ENCODE measurements at regions not wholly inside any gene's neighbourhood (a gene's known extent, or its start where the extent isn't known, plus 50 kb on each side); places are given as distances from the start of the nearest gene placed in this dataset.

DNA sequence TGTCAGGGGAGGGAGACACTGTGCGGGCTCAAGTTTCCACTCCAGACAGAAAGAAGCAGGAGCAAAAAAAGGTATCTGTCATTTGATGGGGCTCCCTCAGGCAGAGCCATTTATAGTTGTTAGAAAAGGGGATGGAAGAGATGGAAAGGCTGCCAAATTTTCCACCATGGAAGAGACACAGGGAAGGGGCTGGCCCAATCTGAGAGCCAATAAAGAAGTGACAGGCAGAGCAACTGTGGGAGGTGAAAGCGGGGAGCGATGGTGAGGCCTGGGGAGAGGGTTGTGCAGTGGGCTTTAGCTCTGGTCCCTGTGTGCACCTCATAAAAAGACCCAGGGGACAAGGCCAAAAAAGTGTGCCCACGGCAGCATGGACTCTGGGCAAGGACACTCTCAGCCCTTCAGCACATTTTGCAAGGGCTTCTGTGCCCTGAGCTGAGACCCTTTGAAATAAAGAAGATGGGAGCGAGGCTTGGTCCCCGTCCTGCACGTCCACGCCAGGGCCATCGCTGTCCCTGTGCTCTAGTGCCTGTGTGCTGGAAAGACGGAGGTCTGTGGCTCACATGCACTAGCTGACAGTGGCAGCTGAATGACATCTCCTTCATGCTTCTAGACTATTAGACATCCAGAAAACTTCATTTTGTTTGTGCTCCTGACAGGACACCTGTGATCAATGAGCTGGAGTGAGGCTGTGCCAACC, 456.7 kb upstream of the HS6ST1 start:
- DNase-seq (ENCODE audit: extremely low read depth in 1 of 4, low spot score in 3 of 4), result no peak
- H3K27ac ChIP-seq (ENCODE audit: extremely low read depth, low read depth, low read length), result no peak overlapping the region
- H3K4me3 ChIP-seq, result no peak overlapping the region
- no peaks in the 10 kb centered on the region for H3K9me3 ChIP-seq (replicated peaks; ENCODE audit: control insufficient read depth, insufficient read depth, low read depth, low read length)
- no peak overlapping the region for H3K4me2 ChIP-seq (ENCODE audit: insufficient read depth, low read length)
- H4K20me1 ChIP-seq (replicated peaks; ENCODE audit: control insufficient read depth, insufficient read depth, low read length), result 0 out of 2 replicates have a peak, but pooled peaks cover 3% of the 10 kb centered on the region
- BruUV-seq (replicated peaks), result no TSS peak
- no peaks in the 10 kb centered on the region for H3K79me2 ChIP-seq (ENCODE audit: control insufficient read depth, insufficient read depth, low read length)
- POLR2A ChIA-PET, result interaction anchor here (0.6 kb wide), 1 partner anchor 521 kb away, joined by 3 read pairs; no protein-coding TSS in a partner anchor
- no peaks in the 10 kb centered on the region for H3K4me1 ChIP-seq (replicated peaks in 1 of 2; ENCODE audit: control insufficient read depth in 2 of 2, insufficient read depth in 2 of 2, low read length in 2 of 2)
- peaks cover 0 to 26% of the 10 kb centered on the region in 2 experiments; a peak in 3 of 5 replicates for H3K27me3 ChIP-seq (ENCODE audit: control insufficient read depth in 2 of 2, insufficient read depth in 2 of 2, low read length in 2 of 2)
- WGBS (ENCODE audit: insufficient coverage, low coverage, missing lambda C conversion rate), result 0% methylated on average over 10 of the region's 10 CpGs
- ATAC-seq, result no peak
- H3K36me3 ChIP-seq (ENCODE audit: control insufficient read depth, insufficient read depth, low read length), result no peaks in the 10 kb centered on the region
- no peaks in the 10 kb centered on the region for H3K9me1 ChIP-seq (ENCODE audit: control insufficient read depth, insufficient read depth, low read length)
- TF ChIP-seq NCOA4 (IDR thresholded peaks at IDR 0.05; ENCODE audit: partially characterized antibody) (no peak), NUFIP1 (IDR thresholded peaks at IDR 0.05; ENCODE audit: partially characterized antibody) (no peak), ZBTB17 (CRISPR knock-in tag; IDR thresholded peaks at IDR 0.05) (no peak), MAFG (tag; conservative IDR thresholded peaks at IDR 0.05) (no peak), ZNF347 (CRISPR knock-in tag; IDR thresholded peaks at IDR 0.05; ENCODE audit: low read depth) (no peak), GATAD2B (IDR thresholded peaks at IDR 0.05; ENCODE audit: borderline replicate concordance) (no peak), NFIC (IDR thresholded peaks at IDR 0.05) (no peak), SMARCA5 (IDR thresholded peaks at IDR 0.05) (no peak), ATF1 (CRISPR knock-in tag; IDR thresholded peaks at IDR 0.05) (no peak), ATF1 (tag; IDR thresholded peaks at IDR 0.05) (no peak), DPF2 (IDR thresholded peaks at IDR 0.05) (no peak), TCF7L2 (IDR thresholded peaks at IDR 0.05; ENCODE audit: low read depth, low read length) (no peak), ZBTB8A (IDR thresholded peaks at IDR 0.05; ENCODE audit: partially characterized antibody) (no peak), PBX2 (CRISPR knock-in tag; IDR thresholded peaks at IDR 0.05; ENCODE audit: low read depth) (no peak), PBX2 (tag; conservative IDR thresholded peaks at IDR 0.05; ENCODE audit: low read depth) (no peak)
- TF ChIP-seq, protein P1, sequence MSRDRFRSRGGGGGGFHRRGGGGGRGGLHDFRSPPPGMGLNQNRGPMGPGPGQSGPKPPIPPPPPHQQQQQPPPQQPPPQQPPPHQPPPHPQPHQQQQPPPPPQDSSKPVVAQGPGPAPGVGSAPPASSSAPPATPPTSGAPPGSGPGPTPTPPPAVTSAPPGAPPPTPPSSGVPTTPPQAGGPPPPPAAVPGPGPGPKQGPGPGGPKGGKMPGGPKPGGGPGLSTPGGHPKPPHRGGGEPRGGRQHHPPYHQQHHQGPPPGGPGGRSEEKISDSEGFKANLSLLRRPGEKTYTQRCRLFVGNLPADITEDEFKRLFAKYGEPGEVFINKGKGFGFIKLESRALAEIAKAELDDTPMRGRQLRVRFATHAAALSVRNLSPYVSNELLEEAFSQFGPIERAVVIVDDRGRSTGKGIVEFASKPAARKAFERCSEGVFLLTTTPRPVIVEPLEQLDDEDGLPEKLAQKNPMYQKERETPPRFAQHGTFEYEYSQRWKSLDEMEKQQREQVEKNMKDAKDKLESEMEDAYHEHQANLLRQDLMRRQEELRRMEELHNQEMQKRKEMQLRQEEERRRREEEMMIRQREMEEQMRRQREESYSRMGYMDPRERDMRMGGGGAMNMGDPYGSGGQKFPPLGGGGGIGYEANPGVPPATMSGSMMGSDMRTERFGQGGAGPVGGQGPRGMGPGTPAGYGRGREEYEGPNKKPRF (IDR thresholded peaks at IDR 0.05; ENCODE audit: low read depth, low read length), result no peak
- TF ChIP-seq, protein P2, sequence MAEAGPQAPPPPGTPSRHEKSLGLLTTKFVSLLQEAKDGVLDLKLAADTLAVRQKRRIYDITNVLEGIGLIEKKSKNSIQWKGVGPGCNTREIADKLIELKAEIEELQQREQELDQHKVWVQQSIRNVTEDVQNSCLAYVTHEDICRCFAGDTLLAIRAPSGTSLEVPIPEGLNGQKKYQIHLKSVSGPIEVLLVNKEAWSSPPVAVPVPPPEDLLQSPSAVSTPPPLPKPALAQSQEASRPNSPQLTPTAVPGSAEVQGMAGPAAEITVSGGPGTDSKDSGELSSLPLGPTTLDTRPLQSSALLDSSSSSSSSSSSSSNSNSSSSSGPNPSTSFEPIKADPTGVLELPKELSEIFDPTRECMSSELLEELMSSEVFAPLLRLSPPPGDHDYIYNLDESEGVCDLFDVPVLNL (CRISPR knock-in tag; IDR thresholded peaks at IDR 0.05; ENCODE audit: low read depth), result no peak
- intact Hi-C loops (cut with micrococcal nuclease), result no loop called here
- H3K9ac ChIP-seq (ENCODE audit: insufficient read depth in 1 of 2, low read depth in 2 of 2, low read length in 2 of 2), result no peak overlapping the region
- FAIRE-seq, result no peak
- CTCF ChIA-PET (ENCODE audit: low intra/inter-chr PET ratio), result no interaction called here
- no peak overlapping the region for H2AFZ ChIP-seq (ENCODE audit: low read depth, low read length)
- in situ Hi-C loops (cut with MboI), result no loop called here
